HG03159 (cell line): ENCODE measurements at regions not wholly inside any gene's neighbourhood (a gene's known extent, or its start where the extent isn't known, plus 50 kb on each side); places are given as distances from the start of the nearest gene placed in this dataset.

Experiments used
- ATAC-seq: cut with Tn5 transposase; IDR thresholded peaks from one replicate; pipeline ENCODE4 v1.9.1; 2021; ENCODE audit warnings: mild to moderate bottlenecking, moderate library complexity; ENCODE audit not compliant: unreplicated experiment

GRCh38 chr6:21844120-21844917 is 250.8 kb downstream of the SOX4 start:
- no peak for ATAC-seq

- no peak for ATAC-seq
These were observed 251.5 kb downstream of the SOX4 start for GRCh38 chr6:21845018-21845417.

- no peak for ATAC-seq
These were observed 252.0 kb downstream of the SOX4 start for GRCh38 chr6:21845439-21846140.

GRCh38 chr6:21846541-21847451 is 253.2 kb downstream of the SOX4 start:
- ATAC-seq = peak; percentile 55

- ATAC-seq = no peak
These were observed 254.3 kb downstream of the SOX4 start for GRCh38 chr6:21847711-21848480.

GRCh38 chr6:21850691-21851090 is 257.1 kb downstream of the SOX4 start:
- no peak for ATAC-seq

GRCh38 chr6:21855811-21856455 is 262.4 kb downstream of the SOX4 start:
- no peak for ATAC-seq

GRCh38 chr6:21856456-21856825 is 262.9 kb downstream of the SOX4 start:
- no peak for ATAC-seq

- no peak for ATAC-seq
These were observed 263.3 kb downstream of the SOX4 start for GRCh38 chr6:21856844-21857243.

- ATAC-seq = no peak
These were observed 264.5 kb downstream of the SOX4 start for GRCh38 chr6:21858076-21858475.

GRCh38 chr6:21859193-21859735 is 265.7 kb downstream of the SOX4 start:
- ATAC-seq = no peak

- ATAC-seq = no peak
These were observed 268.4 kb downstream of the SOX4 start for GRCh38 chr6:21861942-21862341.

GRCh38 chr6:21864206-21864605 is 270.7 kb downstream of the SOX4 start:
- no peak for ATAC-seq

GRCh38 chr6:21868226-21868625 is 274.7 kb downstream of the SOX4 start:
- no peak for ATAC-seq

- ATAC-seq = no peak
These were observed 275.7 kb downstream of the SOX4 start for GRCh38 chr6:21869085-21869771.

- no peak for ATAC-seq
These were observed 276.7 kb downstream of the SOX4 start for GRCh38 chr6:21870076-21870730.

- ATAC-seq = no peak
These were observed 278.3 kb downstream of the SOX4 start for GRCh38 chr6:21871831-21872230.

GRCh38 chr6:21872749-21873148 is 279.2 kb downstream of the SOX4 start:
- no peak for ATAC-seq

- ATAC-seq = no peak
These were observed 280.0 kb downstream of the SOX4 start for GRCh38 chr6:21873562-21873961.
